OCI-LY1 (cell line): ENCODE measurements at regions not wholly inside any gene's neighbourhood (a gene's known extent, or its start where the extent isn't known, plus 50 kb on each side); places are given as distances from the start of the nearest gene placed in this dataset.

Experiments used
- H2AFZ ChIP-seq: fragments of 200-600 bp; sonication (generic), shearing (Covaris generic); 2 replicates; pipeline ENCODE4 v1.6.0; 2014; ENCODE audit warnings: antibody characterized with exemption, mild to moderate bottlenecking, low read length
- H3F3A ChIP-seq: fragments of 200-600 bp; sonication (generic), shearing (Covaris generic); 2 replicates; pipeline ENCODE4 v1.6.0; 2014; ENCODE audit warnings: mild to moderate bottlenecking, antibody characterized with exemption, low read length, moderate library complexity; ENCODE audit not compliant: insufficient read depth
- H3K27ac ChIP-seq: fragments of 200-600 bp; sonication (generic); 2 replicates; pipeline ENCODE4 v1.5.1; 2014; ENCODE audit warnings: low read length, mixed run types, mild to moderate bottlenecking, low read depth; ENCODE audit not compliant: poor library complexity, severe bottlenecking
- H3K27me3 ChIP-seq: fragments of 200-600 bp; sonication (generic); 2 replicates; pipeline ENCODE4 v1.6.0; 2014; ENCODE audit warnings: antibody characterized with exemption, mild to moderate bottlenecking, low read length, moderate library complexity; ENCODE audit not compliant: insufficient read depth
- H3K36me3 ChIP-seq: fragments of 200-600 bp; sonication (generic); 2 replicates; pipeline ENCODE4 v1.6.1; 2014; ENCODE audit warnings: mild to moderate bottlenecking, antibody characterized with exemption, low read length, moderate library complexity, mixed read lengths; ENCODE audit not compliant: insufficient read depth
- H3K4me1 ChIP-seq: fragments of 200-600 bp; sonication (generic); 2 replicates; pipeline ENCODE4 v1.5.1; 2014; ENCODE audit warnings: mild to moderate bottlenecking, low read length, moderate library complexity; ENCODE audit not compliant: insufficient read depth, severe bottlenecking
- H3K4me2 ChIP-seq: fragments of 200-600 bp; sonication (generic), shearing (Covaris generic); 2 replicates; pipeline ENCODE4 v1.6.1; 2014; ENCODE audit warnings: low read length
- H3K4me3 ChIP-seq: fragments of 200-600 bp; sonication (generic); 2 replicates; pipeline ENCODE4 v1.5.1; 2014; ENCODE audit warnings: low read length, low read depth, mild to moderate bottlenecking, mixed read lengths; ENCODE audit not compliant: poor library complexity, severe bottlenecking
- H3K79me2 ChIP-seq: fragments of 200-600 bp; shearing (Covaris generic); 2 replicates; pipeline ENCODE4 v1.6.1; 2016; ENCODE audit warnings: mixed run types, low read length, mixed read lengths; ENCODE audit not compliant: insufficient read depth
- H3K9ac ChIP-seq: fragments of 200-600 bp; sonication (generic), shearing (Covaris generic); 2 replicates; pipeline ENCODE4 v1.6.1; 2014; ENCODE audit warnings: mild to moderate bottlenecking, low read length, mixed read lengths
- H3K9me2 ChIP-seq: fragments of 200-600 bp; sonication (generic), shearing (Covaris generic); 2 replicates; pipeline ENCODE4 v1.6.1; 2014; ENCODE audit warnings: low read depth, mild to moderate bottlenecking, low read length, mixed read lengths
- H3K9me3 ChIP-seq: fragments of 200-600 bp; shearing (Covaris generic); 2 replicates; pipeline ENCODE4 v1.6.1; 2014; ENCODE audit warnings: low read length, mixed read lengths
- H4K20me1 ChIP-seq: fragments of 200-600 bp; sonication (generic), shearing (Covaris generic); 2 replicates; pipeline ENCODE4 v1.6.0; 2016; ENCODE audit warnings: mild to moderate bottlenecking, low read length; ENCODE audit not compliant: insufficient read depth
- EZH2 ChIP-seq: fragments of 200-600 bp; sonication (generic), shearing (Covaris generic); IDR thresholded peaks from 2 replicates; pipeline ENCODE4 v1.8.0; 2017; ENCODE audit warnings: borderline replicate concordance, mixed run types, mild to moderate bottlenecking, antibody characterized with exemption, low read length, moderate library complexity, mixed read lengths

- Histone ChIP-seq H3K9me2 (no peaks in the 10 kb centered on the region), H3F3A (no peaks in the 10 kb centered on the region), H3K9me3 (no peaks in the 10 kb centered on the region), H2AFZ (no peak overlapping the region), H3K36me3 (no peaks in the 10 kb centered on the region), H3K9ac (no peak overlapping the region), H3K79me2 (no peaks in the 10 kb centered on the region), H4K20me1 (no peaks in the 10 kb centered on the region), H3K27ac (no peak overlapping the region), H3K4me1 (no peaks in the 10 kb centered on the region), H3K27me3 (no peaks in the 10 kb centered on the region), H3K4me2 (no peak overlapping the region), H3K4me3 (no peak overlapping the region)
- no peak for TF ChIP-seq EZH2
Observed at GRCh38 chr16:79651363-79651762, 50.8 kb upstream of the MAF start.
